ENCODE measurements at regions not wholly inside any gene's neighbourhood (a gene's known extent, or its start where the extent isn't known, plus 50 kb on each side); places are given as distances from the start of the nearest gene placed in this dataset.
"Not testable (repeated sequence)": the region's sequence is repeated elsewhere in the genome, so short reads cannot be mapped to it uniquely, and the experiment has no call there.

GRCh38 chr3:180424305-180424704 lies 177.7 kb upstream of the TTC14 start:
- not testable (repeated sequence) for TF ChIP-seq EZH2 (IDR thresholded peaks at IDR 0.05; ENCODE audit: insufficient read depth, poor library complexity, severe bottlenecking); EZH2phosphoT487 (IDR thresholded peaks at IDR 0.05; ENCODE audit: insufficient read depth, low read depth)
